Erythroblast (primary cell): ENCODE measurements at regions not wholly inside any gene's neighbourhood (a gene's known extent, or its start where the extent isn't known, plus 50 kb on each side); places are given as distances from the start of the nearest gene placed in this dataset.

ENCODE experiments used
- GATA1 ChIP-seq: IDR thresholded peaks from 2 replicates; pipeline ENCODE4 v1.6.1; 2011; ENCODE audit warnings: low read depth, mild to moderate bottlenecking, control low read depth, low read length, moderate library complexity
- POLR2A ChIP-seq: IDR thresholded peaks from 2 replicates; pipeline ENCODE4 v1.6.1; 2011; ENCODE audit warnings: mild to moderate bottlenecking, low read length

DNA sequence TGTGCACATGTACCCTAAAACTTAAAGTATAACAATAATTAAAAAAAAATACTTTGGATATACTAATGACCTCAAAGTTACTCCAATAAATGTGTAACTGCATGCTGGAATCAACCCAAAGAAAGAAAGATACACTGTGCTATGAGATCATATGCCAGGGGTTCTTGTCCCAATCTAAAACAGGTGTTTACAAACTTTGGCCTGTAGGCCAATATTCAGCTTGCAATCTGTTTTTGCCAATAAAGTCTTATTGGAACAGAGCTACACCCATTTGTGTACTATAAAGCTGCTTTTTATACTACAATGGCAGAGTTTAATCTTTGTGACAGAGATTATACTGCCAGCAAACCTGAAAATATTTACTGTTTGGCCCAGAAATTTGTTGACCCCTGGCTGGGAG lies 138.8 kb upstream of the AFF2 start:
- no peak for TF ChIP-seq POLR2A
- TF ChIP-seq GATA1: no peak
